ENCODE measurements at regions not wholly inside any gene's neighbourhood (a gene's known extent, or its start where the extent isn't known, plus 50 kb on each side); places are given as distances from the start of the nearest gene placed in this dataset.

DNA sequence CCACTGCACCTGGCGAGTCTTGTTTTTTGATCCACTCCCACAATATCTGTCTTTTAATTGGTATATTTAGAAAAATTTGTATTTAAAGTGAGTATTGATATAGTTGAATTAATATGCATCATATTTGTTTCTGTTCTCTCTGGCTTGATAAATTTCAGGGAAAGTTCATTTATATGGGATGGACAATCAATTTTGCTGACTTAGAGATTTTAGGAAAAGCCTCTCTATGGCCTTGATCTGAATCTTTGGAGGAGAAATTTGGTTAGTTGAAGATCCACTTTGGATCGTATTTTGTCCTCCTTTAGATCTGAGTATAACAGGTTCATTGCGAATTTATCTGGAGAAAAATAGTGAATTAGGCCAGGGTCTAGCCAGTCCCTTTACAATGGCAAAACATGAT, 67.2 kb downstream of the SPRY2 start:
- 37% methylated on average over 3 of the region's 3 CpGs for WGBS (ENCODE audit: insufficient coverage, insufficient replicate concordance, low lambda C conversion rate, missing lambda C conversion rate)
- FAIRE-seq: no peak
- SMC1A ChIA-PET (ENCODE audit: uncharacterized antibody, unreplicated experiment): interaction anchor here (1.4 kb wide), 1 partner anchor 498 kb away, joined by 3 read pairs; no protein-coding TSS in a partner anchor

More for the DNA sequence above, 67.2 kb downstream of the SPRY2 start:
- Histone ChIP-seq H3K9ac (ENCODE audit: control insufficient read depth, insufficient read depth, low read length) (no peak overlapping the region), H4K20me1 (ENCODE audit: control insufficient read depth, insufficient read depth) (no peaks in the 10 kb centered on the region), H3K4me1 (ENCODE audit: control insufficient read depth, insufficient read depth, low read length) (peaks cover 4% of the 10 kb centered on the region), H3K4me3 (no peak overlapping the region), H3K27ac (ENCODE audit: control insufficient read depth, insufficient read depth) (no peak overlapping the region), H2AFZ (ENCODE audit: control insufficient read depth, low read depth, low read length) (no peak overlapping the region), H3K36me3 (ENCODE audit: control insufficient read depth in 2 of 2, insufficient read depth in 2 of 2, low read length in 1 of 2) (no peaks in the 10 kb centered on the region), H3K9me3 (replicated peaks; ENCODE audit: control insufficient read depth, insufficient read depth, low read length) (no peaks in the 10 kb centered on the region; the same call in 2 of the 3 replicates), H3K79me2 (ENCODE audit: control insufficient read depth, insufficient read depth, low read length) (no peaks in the 10 kb centered on the region), H3K4me2 (ENCODE audit: control insufficient read depth, insufficient read depth) (no peak overlapping the region), H3K27me3 (replicated peaks in 1 of 2; ENCODE audit: control insufficient read depth in 2 of 2, insufficient read depth in 2 of 2, low read length in 1 of 2) (no peaks in the 10 kb centered on the region)
- ChIA-PET POLR2A (no interaction called here), CTCF (no interaction called here), RAD21 (ENCODE audit: unreplicated experiment) (no interaction called here)
- TF ChIP-seq HDAC6 (IDR thresholded peaks at IDR 0.05; ENCODE audit: unreplicated experiment) (no peak), HDAC2 (IDR thresholded peaks at IDR 0.05) (no peak), ZNF24 (IDR thresholded peaks at IDR 0.05) (no peak), ZNF274 (IDR thresholded peaks at IDR 0.05; ENCODE audit: insufficient read depth, insufficient read length) (no peak), EP300 (IDR thresholded peaks at IDR 0.05; ENCODE audit: borderline replicate concordance in 1 of 2, control insufficient read depth in 1 of 2, low read depth in 2 of 2, low read length in 2 of 2) (no peak), ZSCAN29 (IDR thresholded peaks at IDR 0.05) (no peak), MYB (IDR thresholded peaks at IDR 0.05; ENCODE audit: borderline replicate concordance, low read depth, low read length) (no peak), IRF3 (IDR thresholded peaks at IDR 0.05) (no peak), KAT2A (conservative IDR thresholded peaks at IDR 0.05; ENCODE audit: control insufficient read depth, low read depth, low read length) (no peak), CHD4 (IDR thresholded peaks at IDR 0.05) (no peak), PML (IDR thresholded peaks at IDR 0.05; ENCODE audit: low read length) (no peak), ZNF207 (IDR thresholded peaks at IDR 0.05; ENCODE audit: borderline replicate concordance) (no peak), SRF (IDR thresholded peaks at IDR 0.05; ENCODE audit: low read depth in 2 of 2, low read length in 2 of 2) (no peak), CBX3 (IDR thresholded peaks at IDR 0.05; ENCODE audit: borderline replicate concordance, low read depth) (no peak)
- TF ChIP-seq, protein P1, sequence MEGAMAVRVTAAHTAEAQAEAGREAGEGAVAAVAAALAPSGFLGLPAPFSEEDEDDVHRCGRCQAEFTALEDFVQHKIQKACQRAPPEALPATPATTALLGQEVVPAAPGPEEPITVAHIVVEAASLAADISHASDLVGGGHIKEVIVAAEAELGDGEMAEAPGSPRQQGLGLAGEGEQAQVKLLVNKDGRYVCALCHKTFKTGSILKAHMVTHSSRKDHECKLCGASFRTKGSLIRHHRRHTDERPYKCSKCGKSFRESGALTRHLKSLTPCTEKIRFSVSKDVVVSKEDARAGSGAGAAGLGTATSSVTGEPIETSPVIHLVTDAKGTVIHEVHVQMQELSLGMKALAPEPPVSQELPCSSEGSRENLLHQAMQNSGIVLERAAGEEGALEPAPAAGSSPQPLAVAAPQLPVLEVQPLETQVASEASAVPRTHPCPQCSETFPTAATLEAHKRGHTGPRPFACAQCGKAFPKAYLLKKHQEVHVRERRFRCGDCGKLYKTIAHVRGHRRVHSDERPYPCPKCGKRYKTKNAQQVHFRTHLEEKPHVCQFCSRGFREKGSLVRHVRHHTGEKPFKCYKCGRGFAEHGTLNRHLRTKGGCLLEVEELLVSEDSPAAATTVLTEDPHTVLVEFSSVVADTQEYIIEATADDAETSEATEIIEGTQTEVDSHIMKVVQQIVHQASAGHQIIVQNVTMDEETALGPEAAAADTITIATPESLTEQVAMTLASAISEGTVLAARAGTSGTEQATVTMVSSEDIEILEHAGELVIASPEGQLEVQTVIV (IDR thresholded peaks at IDR 0.05; ENCODE audit: borderline replicate concordance, partially characterized antibody): no peak
- TF ChIP-seq, protein P2, sequence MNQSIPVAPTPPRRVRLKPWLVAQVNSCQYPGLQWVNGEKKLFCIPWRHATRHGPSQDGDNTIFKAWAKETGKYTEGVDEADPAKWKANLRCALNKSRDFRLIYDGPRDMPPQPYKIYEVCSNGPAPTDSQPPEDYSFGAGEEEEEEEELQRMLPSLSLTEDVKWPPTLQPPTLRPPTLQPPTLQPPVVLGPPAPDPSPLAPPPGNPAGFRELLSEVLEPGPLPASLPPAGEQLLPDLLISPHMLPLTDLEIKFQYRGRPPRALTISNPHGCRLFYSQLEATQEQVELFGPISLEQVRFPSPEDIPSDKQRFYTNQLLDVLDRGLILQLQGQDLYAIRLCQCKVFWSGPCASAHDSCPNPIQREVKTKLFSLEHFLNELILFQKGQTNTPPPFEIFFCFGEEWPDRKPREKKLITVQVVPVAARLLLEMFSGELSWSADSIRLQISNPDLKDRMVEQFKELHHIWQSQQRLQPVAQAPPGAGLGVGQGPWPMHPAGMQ (IDR thresholded peaks at IDR 0.05; ENCODE audit: borderline replicate concordance): no peak
- in situ Hi-C loops (cut with MboI): no loop called here
- ATAC-seq (no peak), DNase-seq (ENCODE audit: low read depth, low spot score) (no peak)
- BruUV-seq (replicated peaks): no TSS peak
- intact Hi-C loops (cut with micrococcal nuclease; ENCODE audit: unreplicated experiment): no loop called here

Data from GM12878 (cell line).